NCI-H446 (cell line): ENCODE measurements at regions not wholly inside any gene's neighbourhood (a gene's known extent, or its start where the extent isn't known, plus 50 kb on each side); places are given as distances from the start of the nearest gene placed in this dataset.
"Not testable (repeated sequence)": the region's sequence is repeated elsewhere in the genome, so short reads cannot be mapped to it uniquely, and the experiment has no call there.

Experiments used
- DNase-seq, 2 experiments: peaks; one replicate each; lab custom pipeline; 2025; lab: John Stamatoyannopoulos, UW

DNA sequence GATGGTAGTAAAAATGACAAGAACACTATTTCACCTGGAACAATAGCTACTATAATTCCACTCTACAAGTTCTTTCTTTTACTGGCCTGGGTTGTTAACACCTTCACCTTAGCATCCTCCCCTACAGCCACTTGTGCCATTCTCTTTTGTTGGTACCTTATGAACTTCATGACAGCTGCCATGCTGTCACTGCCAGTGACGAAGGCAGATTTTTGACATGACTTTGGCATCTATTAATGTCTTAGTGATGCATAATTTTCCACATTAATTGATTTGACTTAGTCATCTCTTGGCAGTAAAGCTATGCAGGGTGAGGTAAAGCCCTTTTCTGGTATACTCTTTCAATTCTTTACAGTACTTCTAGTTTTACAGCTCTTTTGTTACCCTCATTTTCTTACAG, 207.9 kb downstream of the TANC2 start:
- peak in 1 of 2 experiments; percentile 43 for DNase-seq

- DNase-seq, result no peak
These were observed 212.5 kb downstream of the TANC2 start for GRCh38 chr17:63178530-63178929.

- no peak for DNase-seq
These were observed 215.8 kb downstream of the TANC2 start for GRCh38 chr17:63181856-63182255.

- no peak for DNase-seq
These were observed 219.4 kb downstream of the TANC2 start for GRCh38 chr17:63185420-63185819.

DNA sequence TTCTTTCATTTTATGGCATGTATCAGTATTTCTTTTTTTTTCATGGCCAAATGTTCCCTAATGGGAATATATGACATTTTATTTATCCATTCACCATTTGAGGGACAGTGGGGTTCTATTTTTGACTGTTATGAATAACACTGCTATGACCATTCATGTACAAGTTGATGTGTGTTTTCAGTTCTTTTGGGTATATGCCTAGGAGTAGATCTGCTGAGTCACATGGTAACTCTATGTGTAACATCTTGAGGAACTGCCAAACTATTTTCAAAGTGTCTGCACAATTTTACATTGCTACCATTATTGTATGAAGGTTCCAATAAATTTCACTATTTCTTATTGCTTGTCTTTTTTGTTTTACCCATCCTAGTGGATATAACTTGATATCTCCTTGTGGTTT, 223.0 kb downstream of the TANC2 start:
- no peak for DNase-seq

DNA sequence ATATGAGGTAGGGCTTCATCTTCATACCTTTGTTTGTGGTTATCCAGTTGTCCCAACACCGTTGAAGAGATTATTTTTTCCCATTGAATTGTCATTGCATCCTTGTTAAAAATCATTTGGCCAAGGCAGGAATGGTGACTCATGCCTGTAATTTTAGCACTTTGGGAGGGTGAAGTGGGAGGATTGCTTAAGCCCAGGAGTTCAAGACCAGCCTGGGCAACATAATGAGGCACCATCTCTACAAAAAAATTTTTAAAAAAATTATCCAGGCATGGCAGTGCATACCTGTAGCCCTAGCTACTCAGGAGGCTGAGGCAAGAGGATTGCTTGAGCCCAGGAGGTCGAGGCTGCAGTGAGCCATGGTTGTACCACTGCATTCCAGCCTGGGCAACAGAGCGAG, 223.9 kb downstream of the TANC2 start:
- DNase-seq, result no peak

DNA sequence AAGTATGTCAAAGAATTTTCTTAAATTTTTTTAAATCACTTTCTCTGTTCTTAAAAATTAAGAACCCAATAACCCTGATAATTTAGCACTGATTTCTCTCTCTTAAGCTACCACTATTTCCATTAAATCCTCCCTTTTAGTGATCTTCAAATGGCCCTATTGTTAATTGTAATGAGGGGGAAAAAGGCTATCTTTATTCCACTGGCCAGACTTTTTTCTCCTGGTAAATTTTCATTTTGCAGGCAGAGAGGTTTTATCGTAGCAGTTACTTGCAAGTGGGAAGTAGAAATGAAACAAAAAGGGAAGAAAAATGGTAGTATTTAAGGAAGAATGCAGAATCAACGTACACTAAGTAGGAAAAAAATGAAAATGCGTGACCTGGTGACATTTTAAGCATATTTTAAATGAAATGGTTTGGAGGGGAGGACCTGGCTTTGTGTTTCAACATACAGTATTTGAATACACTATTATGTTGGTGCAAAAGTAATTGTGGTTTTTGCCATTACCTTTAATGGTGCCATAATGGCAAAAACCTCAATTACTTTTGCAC, 224.9 kb downstream of the TANC2 start:
- DNase-seq, result no peak

GRCh38 chr17:63191610-63192009, 225.6 kb downstream of the TANC2 start:
- no peak for DNase-seq

DNA sequence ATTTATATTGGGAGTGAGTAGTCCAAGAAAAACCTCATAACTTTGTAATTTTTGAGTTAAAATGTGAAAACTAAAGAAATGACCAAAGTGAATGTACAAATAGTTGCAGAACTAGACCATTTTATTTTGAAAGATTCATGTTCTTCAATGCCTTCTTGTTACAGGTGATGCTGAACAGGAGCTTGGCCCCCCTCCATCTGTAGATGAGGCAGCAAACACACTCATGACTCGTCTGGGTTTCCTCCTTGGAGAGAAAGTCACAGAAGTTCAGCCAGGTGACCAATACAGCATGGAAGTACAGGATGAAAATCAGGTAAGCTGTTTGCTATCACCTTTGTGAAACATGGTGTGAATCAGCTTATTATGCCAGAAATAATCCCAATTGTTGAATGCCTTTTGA, 227.8 kb downstream of the TANC2 start:
- DNase-seq, result no peak

- no peak for DNase-seq
These were observed 230.8 kb downstream of the TANC2 start for GRCh38 chr17:63196772-63197335.

DNA sequence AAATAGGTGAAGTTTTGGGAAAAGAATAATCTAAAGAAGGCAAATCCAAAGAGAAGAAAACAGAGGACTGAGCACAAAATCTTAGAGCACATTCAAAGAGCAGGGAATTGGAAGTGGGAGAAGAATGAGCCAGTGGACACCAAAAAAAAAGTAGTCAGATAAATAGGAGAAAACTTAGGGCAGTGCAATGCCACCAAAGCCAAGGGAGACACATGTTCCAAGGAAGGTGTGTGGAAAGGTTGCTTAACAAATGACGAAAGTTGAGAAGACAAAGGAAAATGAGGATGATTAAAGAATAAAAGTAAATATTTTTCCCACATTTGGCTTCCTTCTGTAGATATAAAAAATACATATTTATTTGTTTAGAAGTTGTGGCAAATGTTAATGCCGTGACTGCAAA, 237.6 kb downstream of the TANC2 start:
- no peak for DNase-seq

DNA sequence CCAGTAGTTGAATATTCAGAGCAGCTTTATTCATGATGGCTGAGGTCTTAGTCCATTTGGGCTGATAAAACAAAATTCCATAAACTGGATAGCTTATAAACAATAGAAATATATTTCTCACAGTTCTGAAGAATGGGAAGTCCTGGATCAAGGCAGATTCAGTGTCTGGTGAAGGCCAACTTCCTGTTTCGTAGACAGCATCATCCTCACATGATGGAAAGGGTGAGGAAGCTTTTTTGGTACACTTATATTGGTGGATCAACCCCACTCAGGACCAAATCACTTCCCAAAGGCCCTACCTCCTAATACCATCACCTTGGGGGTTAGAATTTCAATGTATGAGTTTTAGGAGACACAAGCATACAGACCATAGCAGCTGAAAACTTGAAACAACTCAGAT, 224.2 kb downstream of the CYB561 start:
- no peak for DNase-seq

GRCh38 chr17:63222655-63223054, 223.5 kb downstream of the CYB561 start:
- DNase-seq, result no peak

GRCh38 chr17:63223212-63223911, 222.7 kb downstream of the CYB561 start:
- DNase-seq, result no peak

GRCh38 chr17:63224644-63225043, 221.5 kb downstream of the CYB561 start:
- DNase-seq, result no peak

DNA sequence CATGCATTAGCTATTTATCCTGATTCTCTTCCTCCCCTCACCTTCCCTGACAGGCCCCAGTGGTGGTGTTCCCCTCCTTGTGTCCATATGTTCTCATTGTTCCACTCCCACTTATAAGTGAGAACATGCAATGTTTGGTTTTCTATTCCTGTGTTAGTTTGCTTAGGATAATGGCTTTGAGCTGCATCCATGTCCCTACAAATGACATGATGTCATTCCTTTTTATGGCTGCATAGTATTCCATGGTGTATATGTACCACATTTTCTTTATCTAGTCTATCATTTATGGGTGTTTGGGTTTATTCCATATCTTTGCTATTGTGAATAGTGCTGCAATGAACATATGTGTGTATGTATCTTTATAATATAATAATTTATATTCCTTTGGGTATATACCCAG, 219.4 kb downstream of the CYB561 start:
- DNase-seq, result not testable (repeated sequence)

DNA sequence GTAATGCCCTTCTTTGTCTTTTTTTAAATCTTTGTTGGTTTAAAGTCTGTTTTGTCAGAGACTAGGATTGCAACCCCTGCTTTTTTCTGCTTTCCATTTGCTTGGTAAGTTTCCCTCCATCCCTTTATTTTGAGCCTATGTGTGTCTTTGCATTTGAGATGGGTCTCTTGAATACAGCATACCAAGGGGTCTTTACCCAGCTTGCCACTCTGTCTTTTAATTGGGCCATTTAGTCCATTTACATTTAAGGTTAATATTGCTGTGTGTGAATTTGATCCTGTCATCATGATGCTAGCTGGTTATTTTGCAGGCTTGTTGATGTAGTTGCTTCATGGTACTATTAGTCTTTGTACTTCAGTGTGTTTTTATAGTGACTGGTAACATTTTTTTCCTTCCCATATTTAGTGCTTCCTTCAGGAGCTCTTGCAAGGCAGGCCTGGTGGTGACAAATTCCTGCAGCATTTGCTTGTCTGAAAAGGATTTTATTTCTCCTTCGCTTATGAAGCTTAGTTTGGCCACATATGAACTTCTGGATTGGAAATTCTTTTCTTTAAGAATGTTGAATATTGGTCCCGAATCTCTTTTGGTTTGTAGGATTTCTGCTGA, 215.0 kb downstream of the CYB561 start:
- DNase-seq, result not testable (repeated sequence)

GRCh38 chr17:63232565-63233310, 213.4 kb downstream of the CYB561 start:
- DNase-seq, result no peak

GRCh38 chr17:63240106-63240505, 206.0 kb downstream of the CYB561 start:
- no peak for DNase-seq

GRCh38 chr17:63246344-63246743, 199.8 kb downstream of the CYB561 start:
- no peak for DNase-seq

- no peak for DNase-seq
These were observed 198.4 kb downstream of the CYB561 start for GRCh38 chr17:63247706-63248105.

- DNase-seq, result peak in 1 of 2 experiments; percentile 7
These were observed 196.7 kb downstream of the CYB561 start for GRCh38 chr17:63249256-63250004.
